K562 (cell line): ENCODE measurements at regions not wholly inside any gene's neighbourhood (a gene's known extent, or its start where the extent isn't known, plus 50 kb on each side); places are given as distances from the start of the nearest gene placed in this dataset.

Experiments
- ATAC-seq: fragments of 200-7000 bp; cut with Tn5 transposase; 3 replicates; pipeline ENCODE4 v1.9.1; 2020; ENCODE audit warnings: moderate library complexity
- BruUV-seq: library from RNA; stranded (reverse); fragments of 400-500 nt; replicated peaks from 2 replicates; lab custom pipeline; 2021; lab: Mats Ljungman, UMichigan
- CTCF ChIA-PET: fragments of 300-600 bp; formaldehyde crosslinking; extraction: SDS; loops from one replicate; lab custom pipeline; 2021; ENCODE audit warnings: low intra/inter-chr PET ratio; lab: Yijun Ruan, JAX
- POLR2A ChIA-PET: fragments of 300-600, 350-650 bp; sonication (Branson Sonifier 250); formaldehyde crosslinking; extraction: SDS; loops from one replicate; lab custom pipeline; 2021; ENCODE audit warnings: antibody characterized with exemption, inconsistent platforms; lab: Yijun Ruan, JAX
- DNase-seq, 4 experiments: peaks; one replicate each; pipeline versions ENCODE4 v3.0.0 to v3.0.0-alpha.2; 2011 to 2018; ENCODE audit warnings: low spot score in 3 of 4, mixed read lengths in 3 of 4; ENCODE audit errors: extremely low read depth in 1 of 4
- FAIRE-seq: peaks from 2 replicates; lab custom pipeline; 2011; peaks lifted over from hg19 to GRCh38; lab: Jason Lieb, UNC
- H2AFZ ChIP-seq: 2 replicates; pipeline ENCODE4 v1.6.0; 2011; ENCODE audit warnings: low read depth, low read length, control low read depth, inconsistent platforms
- H3K27ac ChIP-seq: fragments of 200-600 bp; 3 replicates; pipeline ENCODE4 v1.8.0; 2011; ENCODE audit warnings: low read depth, mild to moderate bottlenecking, control low read depth, inconsistent platforms, low read length, moderate library complexity, mixed read lengths; ENCODE audit errors: extremely low read depth
- H3K27me3 ChIP-seq, 2 experiments: fragments of 300-600 bp in 1 of 2; 2 replicates in 1 of 2; 3 replicates in 1 of 2; pipeline versions ENCODE4 v1.6.0 to v1.8.0; 2011; ENCODE audit warnings: inconsistent platforms in 2 of 2, low read length in 2 of 2, mild to moderate bottlenecking in 1 of 2, mixed read lengths in 1 of 2, moderate library complexity in 1 of 2; ENCODE audit not compliant: control insufficient read depth in 2 of 2, insufficient read depth in 2 of 2
- H3K36me3 ChIP-seq: fragments of 300-600 bp; 3 replicates; pipeline ENCODE4 v1.8.0; 2011; ENCODE audit warnings: mild to moderate bottlenecking, low read length, inconsistent platforms; ENCODE audit not compliant: control insufficient read depth, insufficient read depth
- H3K4me1 ChIP-seq, 2 experiments: fragments of 200-600 bp in 1 of 2; replicated peaks in 1 of 2; 2 replicates in 1 of 2; 3 replicates in 1 of 2; pipeline versions ENCODE4 v1.5.1 to v1.8.0; 2011; ENCODE audit warnings: inconsistent platforms in 2 of 2, low read length in 2 of 2, mild to moderate bottlenecking in 1 of 2, mixed read lengths in 1 of 2, moderate library complexity in 1 of 2; ENCODE audit not compliant: control insufficient read depth in 2 of 2, insufficient read depth in 2 of 2
- H3K4me2 ChIP-seq: 2 replicates; pipeline ENCODE4 v1.6.1; 2011; ENCODE audit warnings: low read length, control low read depth, inconsistent platforms, mixed read lengths; ENCODE audit not compliant: insufficient read depth
- H3K4me3 ChIP-seq: fragments of 200-600 bp; sonication (generic), shearing (Covaris generic); 2 replicates; pipeline ENCODE4 v1.5.1; 2016; ENCODE audit warnings: control low read depth, inconsistent platforms
- H3K79me2 ChIP-seq: fragments of 200-600 bp; 3 replicates; pipeline ENCODE4 v1.8.0; 2011; ENCODE audit warnings: low read length, inconsistent platforms; ENCODE audit not compliant: control insufficient read depth, insufficient read depth
- H3K9ac ChIP-seq, 2 experiments: 2 replicates each; pipeline versions ENCODE4 v1.6.0 to v1.6.1; 2011; ENCODE audit warnings: low read depth in 2 of 2, low read length in 2 of 2, control low read depth in 1 of 2, inconsistent platforms in 1 of 2, mild to moderate bottlenecking in 1 of 2, mixed read lengths in 1 of 2; ENCODE audit not compliant: insufficient read depth in 1 of 2
- H3K9me1 ChIP-seq: one replicate; pipeline ENCODE4 v1.6.0; 2011; ENCODE audit warnings: inconsistent platforms, mild to moderate bottlenecking, low read length, moderate library complexity; ENCODE audit not compliant: control insufficient read depth, insufficient read depth
- H3K9me3 ChIP-seq: replicated peaks from 2 replicates; pipeline ENCODE4 v1.5.1; 2011; ENCODE audit warnings: low read depth, low read length, inconsistent platforms; ENCODE audit not compliant: control insufficient read depth, insufficient read depth
- H4K20me1 ChIP-seq: replicated peaks from 2 replicates; pipeline ENCODE4 v1.6.1; 2011; ENCODE audit warnings: low read length, inconsistent platforms, mixed read lengths; ENCODE audit not compliant: control insufficient read depth, insufficient read depth
- CSDE1 ChIP-seq, 2 experiments: fragments of 450-650 bp; IDR thresholded peaks; 2 replicates each; pipeline ENCODE4 v1.6.1; 2016; ENCODE audit warnings: mild to moderate bottlenecking in 1 of 2
- FOXK1 ChIP-seq: sonication (generic); formaldehyde crosslinking; IDR thresholded peaks from 2 replicates; pipeline ENCODE4 v1.8.0; 2022; ENCODE audit warnings: missing genetic modification reagents, mild to moderate bottlenecking, borderline replicate concordance
- FOXO4 ChIP-seq: fragments of 450-650 bp; formaldehyde crosslinking; IDR thresholded peaks from 2 replicates; pipeline ENCODE4 v1.4.0; 2020; ENCODE audit warnings: mild to moderate bottlenecking, moderate library complexity
- HDAC1 ChIP-seq, 2 experiments: fragments of 450-650 bp; IDR thresholded peaks; 2 replicates each; pipeline ENCODE4 v1.6.1; 2016 to 2017; ENCODE audit warnings: inconsistent platforms in 1 of 2, mild to moderate bottlenecking in 1 of 2, moderate library complexity in 1 of 2
- JUN ChIP-seq, 2 experiments: sonication (generic) in 1 of 2; formaldehyde crosslinking in 1 of 2; IDR thresholded peaks; 2 replicates each; pipeline versions ENCODE4 v1.6.1 to v1.8.0; 2012 to 2022; ENCODE audit warnings: borderline replicate concordance in 2 of 2, mild to moderate bottlenecking in 2 of 2, improper control_type of control experiment in 1 of 2, low read depth in 1 of 2, low read length in 1 of 2, missing genetic modification reagents in 1 of 2
- MCM5 ChIP-seq: fragments of 450-650 bp; IDR thresholded peaks from 2 replicates; pipeline ENCODE4 v1.6.1; 2016; ENCODE audit warnings: low read depth
- MIER1 ChIP-seq: fragments of 450-650 bp; IDR thresholded peaks from 2 replicates; pipeline ENCODE4 v1.6.1; 2016; ENCODE audit warnings: antibody characterized with exemption, mild to moderate bottlenecking, low read depth
- PRMT5 ChIP-seq: sonication (generic); formaldehyde crosslinking; IDR thresholded peaks from 2 replicates; pipeline ENCODE4 v1.5.0; 2020; ENCODE audit warnings: missing genetic modification reagents
- RBM22 ChIP-seq: fragments of 200-400 bp; formaldehyde crosslinking; IDR thresholded peaks from 2 replicates; pipeline ENCODE4 v1.6.1; 2018; ENCODE audit warnings: low read length, low read depth; ENCODE audit not compliant: poor library complexity, severe bottlenecking
- SETDB1 ChIP-seq: IDR thresholded peaks from one replicate; pipeline ENCODE4 v1.6.1; 2012; ENCODE audit warnings: low read length, control low read depth, inconsistent platforms
- TBP ChIP-seq: optimal IDR thresholded peaks from 2 replicates; pipeline ENCODE3; 2011; ENCODE audit warnings: low read depth, low read length, improper control_type of control experiment
- ZBTB34 ChIP-seq: fragments of 250-450 bp; sonication (Bioruptor Pico); IDR thresholded peaks from 2 replicates; pipeline ENCODE4 v1.8.0; 2021; ENCODE audit warnings: mild to moderate bottlenecking, moderate library complexity
- ZC3H4 ChIP-seq: sonication (generic); formaldehyde crosslinking; IDR thresholded peaks from 2 replicates; pipeline ENCODE4 v1.9.0; 2021; ENCODE audit warnings: missing genetic modification reagents, borderline replicate concordance
- ZKSCAN8 ChIP-seq: fragments of 200-800 bp; sonication (Bioruptor generic); IDR thresholded peaks from 2 replicates; pipeline ENCODE4 v1.6.1; 2016; ENCODE audit warnings: missing genetic modification characterization, missing compliant biosample characterization
- ZNF175 ChIP-seq: fragments of 200-800 bp; sonication (Bioruptor generic); IDR thresholded peaks from 2 replicates; pipeline ENCODE4 v1.6.1; 2016; ENCODE audit warnings: low read depth, mild to moderate bottlenecking, missing genetic modification characterization, missing compliant biosample characterization
- ZNF197 ChIP-seq: fragments of 200-800 bp; sonication (Bioruptor generic); IDR thresholded peaks from 2 replicates; pipeline ENCODE4 v1.6.1; 2016; ENCODE audit warnings: low read depth, missing genetic modification characterization, missing compliant biosample characterization
- ZNF324 ChIP-seq: fragments of 250-450 bp; sonication (Bioruptor Pico); IDR thresholded peaks from 2 replicates; pipeline ENCODE4 v1.4.0; 2020; ENCODE audit warnings: mild to moderate bottlenecking
- ZNF395 ChIP-seq: fragments of 200-800 bp; sonication (Bioruptor generic); IDR thresholded peaks from 2 replicates; pipeline ENCODE4 v1.6.1; 2017; ENCODE audit warnings: missing genetic modification characterization, missing compliant biosample characterization
- ZNF445 ChIP-seq: fragments of 250-450 bp; sonication (Bioruptor Pico); IDR thresholded peaks from 2 replicates; pipeline ENCODE4 v1.4.0; 2020; ENCODE audit warnings: low read depth, mild to moderate bottlenecking, moderate library complexity
- WGBS: fragments of 100-300 bp; shearing (Covaris generic); methylation state at CpG from one replicate; pipeline ENCODE4 v1.1.6; 2016; ENCODE audit warnings: low coverage, mixed read lengths; ENCODE audit not compliant: insufficient coverage; ENCODE audit errors: missing lambda C conversion rate; 5-methylcytosine and 5-hydroxymethylcytosine counted together
- in situ Hi-C: fragments of 300-500 bp; cut with MboI; formaldehyde crosslinking; loops from 4 replicates; pipeline ENCODE4 v1.15.0; 2018; ENCODE audit warnings: inconsistent platforms, mixed read lengths
- intact Hi-C: fragments of 100-400 bp; cut with micrococcal nuclease; formaldehyde crosslinking; loops from 2 replicates; pipeline ENCODE4 v1.14.2; 2022

- Histone ChIP-seq H3K27ac (no peak overlapping the region), H4K20me1 (no peaks in the 10 kb centered on the region), H3K4me1 (no peaks in the 10 kb centered on the region), H3K9me3 (no peaks in the 10 kb centered on the region), H3K4me2 (no peak overlapping the region), H3K36me3 (no peaks in the 10 kb centered on the region), H3K4me3 (no peak overlapping the region), H3K27me3 (no peaks in the 10 kb centered on the region), H3K79me2 (no peaks in the 10 kb centered on the region), H3K9me1 (no peaks in the 10 kb centered on the region), H3K9ac (no peak overlapping the region), H2AFZ (no peak overlapping the region)
- FAIRE-seq (no peak), DNase-seq (no peak), ATAC-seq (no peak)
- ChIA-PET CTCF (no interaction called here), POLR2A (no interaction called here)
- in situ Hi-C loops: no loop called here
- TF ChIP-seq ZC3H4 (CRISPR knock-in tag) (no peak), JUN (IDR thresholded peaks at IDR 0.05; ENCODE audit: borderline replicate concordance, low read depth, low read length) (no peak), JUN (CRISPR knock-in tag; IDR thresholded peaks at IDR 0.05; ENCODE audit: borderline replicate concordance) (no peak), FOXK1 (CRISPR knock-in tag) (no peak), ZKSCAN8 (CRISPR knock-in tag) (no peak), ZNF197 (CRISPR knock-in tag) (no peak), ZNF395 (no peak), MIER1 (no peak), HDAC1 (IDR thresholded peaks at IDR 0.05) (no peak), PRMT5 (CRISPR knock-in tag) (no peak), ZNF445 (no peak), ZNF324 (CRISPR knock-in tag) (no peak), FOXO4 (CRISPR knock-in tag) (no peak), RBM22 (no peak), ZNF175 (no peak), MCM5 (no peak), SETDB1 (no peak), ZBTB34 (CRISPR knock-in tag) (no peak), CSDE1 (IDR thresholded peaks at IDR 0.05) (no peak), TBP (no peak)
- BruUV-seq: no TSS peak
- 13% methylated on average over 3 of the region's 3 CpGs for WGBS
- intact Hi-C loops: no loop called here
Measured at GRCh38 chr3:102148598-102149337, 286.0 kb upstream of the ZPLD1 start.
